ENCODE measurements at regions not wholly inside any gene's neighbourhood (a gene's known extent, or its start where the extent isn't known, plus 50 kb on each side); places are given as distances from the start of the nearest gene placed in this dataset.

DNA sequence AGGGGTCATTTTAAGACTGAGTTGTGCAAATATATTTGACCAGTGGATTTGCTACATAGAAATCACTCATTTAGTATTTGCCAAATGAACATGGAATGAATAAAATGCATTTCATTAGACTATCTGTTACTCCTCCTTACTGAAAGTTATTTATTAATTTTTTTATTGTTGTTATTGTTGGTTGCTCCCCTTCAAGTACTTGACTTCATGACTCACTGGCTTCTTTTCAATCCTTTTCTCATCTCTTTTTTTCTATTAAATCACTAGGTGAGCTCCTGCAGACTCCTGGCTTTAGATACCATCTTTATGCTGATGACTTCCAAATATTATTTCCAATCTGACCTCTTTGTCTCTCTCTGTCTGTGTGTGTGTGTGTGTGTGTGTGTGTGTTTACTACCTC is 192.2 kb upstream of the FAM83B start:
- Histone ChIP-seq H3K9ac (ENCODE audit: low read depth, low read length) (no peak overlapping the region), H3K9me3 (ENCODE audit: insufficient read depth, low read length, severe bottlenecking) (no peaks in the 10 kb centered on the region), H3K4me2 (ENCODE audit: insufficient read depth, low read length) (no peak overlapping the region), H3K27me3 (ENCODE audit: insufficient read depth, low read length, poor library complexity) (no peaks in the 10 kb centered on the region), H3K27ac (ENCODE audit: low read length) (no peak overlapping the region), H3K4me1 (ENCODE audit: insufficient read depth, low read length) (no peaks in the 10 kb centered on the region), H3K4me3 (ENCODE audit: low read depth in 1 of 2, low read length in 2 of 2) (no peak overlapping the region), H3K36me3 (ENCODE audit: insufficient read depth, low read length) (no peaks in the 10 kb centered on the region), H4K20me1 (ENCODE audit: insufficient read depth, low read length) (no peaks in the 10 kb centered on the region), H2AFZ (ENCODE audit: low read depth, low read length) (no peak overlapping the region), H3K79me2 (ENCODE audit: insufficient read depth, low read length) (no peaks in the 10 kb centered on the region)
- ATAC-seq (ENCODE audit: insufficient read depth, low read depth) (no peak), DNase-seq (no peak)
- TF ChIP-seq EZH2 (IDR thresholded peaks at IDR 0.05; ENCODE audit: borderline replicate concordance, low read depth, low read length, severe bottlenecking), result no peak
- TF ChIP-seq, protein P1, sequence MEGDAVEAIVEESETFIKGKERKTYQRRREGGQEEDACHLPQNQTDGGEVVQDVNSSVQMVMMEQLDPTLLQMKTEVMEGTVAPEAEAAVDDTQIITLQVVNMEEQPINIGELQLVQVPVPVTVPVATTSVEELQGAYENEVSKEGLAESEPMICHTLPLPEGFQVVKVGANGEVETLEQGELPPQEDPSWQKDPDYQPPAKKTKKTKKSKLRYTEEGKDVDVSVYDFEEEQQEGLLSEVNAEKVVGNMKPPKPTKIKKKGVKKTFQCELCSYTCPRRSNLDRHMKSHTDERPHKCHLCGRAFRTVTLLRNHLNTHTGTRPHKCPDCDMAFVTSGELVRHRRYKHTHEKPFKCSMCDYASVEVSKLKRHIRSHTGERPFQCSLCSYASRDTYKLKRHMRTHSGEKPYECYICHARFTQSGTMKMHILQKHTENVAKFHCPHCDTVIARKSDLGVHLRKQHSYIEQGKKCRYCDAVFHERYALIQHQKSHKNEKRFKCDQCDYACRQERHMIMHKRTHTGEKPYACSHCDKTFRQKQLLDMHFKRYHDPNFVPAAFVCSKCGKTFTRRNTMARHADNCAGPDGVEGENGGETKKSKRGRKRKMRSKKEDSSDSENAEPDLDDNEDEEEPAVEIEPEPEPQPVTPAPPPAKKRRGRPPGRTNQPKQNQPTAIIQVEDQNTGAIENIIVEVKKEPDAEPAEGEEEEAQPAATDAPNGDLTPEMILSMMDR (IDR thresholded peaks at IDR 0.05; ENCODE audit: borderline replicate concordance, extremely low read depth, low read length, poor library complexity, severe bottlenecking), result no peak

DNA sequence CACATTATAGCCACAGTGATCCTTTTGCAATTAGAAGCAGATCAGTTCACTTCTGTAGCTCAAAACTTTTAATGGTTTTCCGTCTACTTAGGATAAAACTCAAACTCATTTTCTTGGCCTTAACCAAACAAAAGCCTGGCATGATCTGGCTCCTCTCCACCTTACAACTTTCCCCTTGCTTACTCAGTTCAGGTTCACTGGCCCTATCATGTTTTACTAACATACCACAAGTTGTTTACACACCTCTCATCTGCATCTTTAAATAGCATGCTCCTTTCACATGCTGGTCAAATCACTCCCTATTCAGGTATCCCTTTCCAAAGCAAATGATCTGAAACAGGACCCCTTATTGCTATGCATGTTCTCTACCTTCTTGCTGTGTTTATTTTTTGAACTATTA is 191.4 kb upstream of the FAM83B start:
- H3K79me2 ChIP-seq (ENCODE audit: insufficient read depth, low read length), result no peaks in the 10 kb centered on the region
- no peak overlapping the region for H3K27ac ChIP-seq (ENCODE audit: low read length)
- no peak for ATAC-seq (ENCODE audit: insufficient read depth, low read depth)
- TF ChIP-seq, protein P1 (IDR thresholded peaks at IDR 0.05; ENCODE audit: borderline replicate concordance, extremely low read depth, low read length, poor library complexity, severe bottlenecking), result no peak
- no peak for TF ChIP-seq EZH2 (IDR thresholded peaks at IDR 0.05; ENCODE audit: borderline replicate concordance, low read depth, low read length, severe bottlenecking)
- no peaks in the 10 kb centered on the region for H3K9me3 ChIP-seq (ENCODE audit: insufficient read depth, low read length, severe bottlenecking)
- H3K9ac ChIP-seq (ENCODE audit: low read depth, low read length), result no peak overlapping the region
- no peak overlapping the region for H3K4me3 ChIP-seq (ENCODE audit: low read depth in 1 of 2, low read length in 2 of 2)
- H3K27me3 ChIP-seq (ENCODE audit: insufficient read depth, low read length, poor library complexity), result no peaks in the 10 kb centered on the region
- no peak for DNase-seq
- no peaks in the 10 kb centered on the region for H4K20me1 ChIP-seq (ENCODE audit: insufficient read depth, low read length)
- H3K36me3 ChIP-seq (ENCODE audit: insufficient read depth, low read length), result no peaks in the 10 kb centered on the region
- no peak overlapping the region for H2AFZ ChIP-seq (ENCODE audit: low read depth, low read length)
- H3K4me2 ChIP-seq (ENCODE audit: insufficient read depth, low read length), result no peak overlapping the region
- H3K4me1 ChIP-seq (ENCODE audit: insufficient read depth, low read length), result no peaks in the 10 kb centered on the region

DNA sequence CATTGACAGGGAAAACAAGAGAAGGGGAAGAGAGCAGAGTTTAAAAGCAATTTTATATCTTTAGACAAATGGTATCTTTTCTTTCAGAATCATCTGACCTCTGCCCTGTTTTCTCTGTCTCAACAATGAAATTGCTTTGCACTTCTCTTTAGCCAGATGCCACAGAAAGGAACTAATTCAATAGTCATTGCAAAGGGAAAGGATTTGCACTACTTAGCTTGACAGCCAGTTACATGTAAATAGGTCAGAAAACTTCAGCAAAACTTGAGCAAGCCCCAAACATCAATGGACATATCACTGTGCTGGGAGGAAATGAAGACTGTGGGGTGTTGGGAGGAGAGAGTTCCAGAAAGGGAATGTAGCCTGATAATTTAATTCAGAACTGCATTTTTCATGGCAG is 181.3 kb upstream of the FAM83B start:
- no peaks in the 10 kb centered on the region for H3K36me3 ChIP-seq (ENCODE audit: insufficient read depth, low read length)
- no peak overlapping the region for H3K9ac ChIP-seq (ENCODE audit: low read depth, low read length)
- H4K20me1 ChIP-seq (ENCODE audit: insufficient read depth, low read length), result no peaks in the 10 kb centered on the region
- H2AFZ ChIP-seq (ENCODE audit: low read depth, low read length), result no peak overlapping the region
- H3K9me3 ChIP-seq (ENCODE audit: insufficient read depth, low read length, severe bottlenecking), result peaks cover 5% of the 10 kb centered on the region
- ATAC-seq (ENCODE audit: insufficient read depth, low read depth) (no peak), DNase-seq (no peak)
- TF ChIP-seq, protein P1 (IDR thresholded peaks at IDR 0.05; ENCODE audit: borderline replicate concordance, extremely low read depth, low read length, poor library complexity, severe bottlenecking), result no peak
- no peak for TF ChIP-seq EZH2 (IDR thresholded peaks at IDR 0.05; ENCODE audit: borderline replicate concordance, low read depth, low read length, severe bottlenecking)
- H3K79me2 ChIP-seq (ENCODE audit: insufficient read depth, low read length), result no peaks in the 10 kb centered on the region
- H3K4me2 ChIP-seq (ENCODE audit: insufficient read depth, low read length), result no peak overlapping the region
- H3K4me1 ChIP-seq (ENCODE audit: insufficient read depth, low read length), result no peaks in the 10 kb centered on the region
- no peak overlapping the region for H3K4me3 ChIP-seq (ENCODE audit: low read depth in 1 of 2, low read length in 2 of 2)
- no peak overlapping the region for H3K27ac ChIP-seq (ENCODE audit: low read length)
- H3K27me3 ChIP-seq (ENCODE audit: insufficient read depth, low read length, poor library complexity), result no peaks in the 10 kb centered on the region

DNA sequence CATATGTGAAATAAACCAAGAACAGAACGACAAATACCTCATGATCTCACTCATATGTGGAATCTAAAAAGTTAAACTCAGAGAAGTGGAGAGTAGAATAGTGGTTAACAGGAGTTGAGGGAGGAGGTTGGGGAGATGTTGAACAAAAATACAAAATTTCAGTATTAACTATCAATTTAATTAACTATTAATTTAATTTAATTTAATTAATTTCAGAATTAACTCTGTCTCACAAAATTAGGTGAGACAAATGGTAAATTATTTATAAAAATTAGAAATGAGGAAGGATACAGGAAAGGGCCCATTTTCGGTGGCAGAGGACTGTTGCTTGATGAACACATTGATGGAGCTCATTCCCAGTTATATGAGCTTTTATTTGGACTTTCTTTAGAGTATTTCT is 166.0 kb upstream of the FAM83B start:
- no peaks in the 10 kb centered on the region for H3K4me1 ChIP-seq (ENCODE audit: insufficient read depth, low read length)
- DNase-seq (no peak), ATAC-seq (ENCODE audit: insufficient read depth, low read depth) (no peak)
- H3K9ac ChIP-seq (ENCODE audit: low read depth, low read length), result no peak overlapping the region
- H3K79me2 ChIP-seq (ENCODE audit: insufficient read depth, low read length), result no peaks in the 10 kb centered on the region
- no peaks in the 10 kb centered on the region for H3K27me3 ChIP-seq (ENCODE audit: insufficient read depth, low read length, poor library complexity)
- no peak overlapping the region for H3K27ac ChIP-seq (ENCODE audit: low read length)
- H3K9me3 ChIP-seq (ENCODE audit: insufficient read depth, low read length, severe bottlenecking), result no peaks in the 10 kb centered on the region
- H2AFZ ChIP-seq (ENCODE audit: low read depth, low read length), result no peak overlapping the region
- no peak overlapping the region for H3K4me3 ChIP-seq (ENCODE audit: low read depth in 1 of 2, low read length in 2 of 2)
- H3K4me2 ChIP-seq (ENCODE audit: insufficient read depth, low read length), result no peak overlapping the region
- H3K36me3 ChIP-seq (ENCODE audit: insufficient read depth, low read length), result no peaks in the 10 kb centered on the region
- no peaks in the 10 kb centered on the region for H4K20me1 ChIP-seq (ENCODE audit: insufficient read depth, low read length)
- no peak for TF ChIP-seq EZH2 (IDR thresholded peaks at IDR 0.05; ENCODE audit: borderline replicate concordance, low read depth, low read length, severe bottlenecking)
- TF ChIP-seq, protein P1 (IDR thresholded peaks at IDR 0.05; ENCODE audit: borderline replicate concordance, extremely low read depth, low read length, poor library complexity, severe bottlenecking), result no peak
